AG09319 (cell line): ENCODE measurements at regions not wholly inside any gene's neighbourhood (a gene's known extent, or its start where the extent isn't known, plus 50 kb on each side); places are given as distances from the start of the nearest gene placed in this dataset.

ENCODE experiments used
- DNase-seq: peaks from one replicate; pipeline ENCODE4 v3.0.0-alpha.2; 2010; ENCODE audit warnings: low read depth; ENCODE audit errors: extremely low read depth
- CTCF ChIP-seq: IDR thresholded peaks from 2 replicates; pipeline ENCODE4 v1.5.1; 2011; ENCODE audit warnings: low read depth, mild to moderate bottlenecking, inconsistent platforms, low read length, moderate library complexity

DNA sequence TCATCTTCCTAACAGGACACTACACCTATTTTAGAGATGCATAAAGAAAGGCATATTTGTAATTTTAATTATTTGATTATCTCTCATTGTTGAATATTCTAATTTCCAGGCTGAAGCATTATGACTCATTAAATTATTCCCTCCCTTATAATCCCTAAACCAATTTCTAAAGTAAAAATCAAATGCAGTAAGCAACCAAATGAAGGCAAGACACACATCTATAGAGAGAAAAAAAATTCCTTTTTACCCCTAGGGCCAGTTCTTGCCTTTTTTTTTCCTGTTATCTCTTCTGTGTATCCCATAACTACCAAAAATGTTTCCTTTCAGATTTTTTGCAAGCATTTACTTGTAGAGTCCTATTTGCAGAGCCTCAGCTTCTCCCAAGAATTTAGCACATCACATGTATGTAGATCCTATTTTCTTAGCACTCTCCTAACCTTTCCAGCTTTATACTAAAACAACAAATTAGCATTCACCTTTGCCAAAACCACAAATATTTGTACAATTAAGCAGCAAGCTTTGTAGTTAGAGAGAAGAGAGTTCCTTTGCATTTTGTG lies 177.9 kb downstream of the SATB1 start:
- no peak for DNase-seq
- no peak for TF ChIP-seq CTCF

DNA sequence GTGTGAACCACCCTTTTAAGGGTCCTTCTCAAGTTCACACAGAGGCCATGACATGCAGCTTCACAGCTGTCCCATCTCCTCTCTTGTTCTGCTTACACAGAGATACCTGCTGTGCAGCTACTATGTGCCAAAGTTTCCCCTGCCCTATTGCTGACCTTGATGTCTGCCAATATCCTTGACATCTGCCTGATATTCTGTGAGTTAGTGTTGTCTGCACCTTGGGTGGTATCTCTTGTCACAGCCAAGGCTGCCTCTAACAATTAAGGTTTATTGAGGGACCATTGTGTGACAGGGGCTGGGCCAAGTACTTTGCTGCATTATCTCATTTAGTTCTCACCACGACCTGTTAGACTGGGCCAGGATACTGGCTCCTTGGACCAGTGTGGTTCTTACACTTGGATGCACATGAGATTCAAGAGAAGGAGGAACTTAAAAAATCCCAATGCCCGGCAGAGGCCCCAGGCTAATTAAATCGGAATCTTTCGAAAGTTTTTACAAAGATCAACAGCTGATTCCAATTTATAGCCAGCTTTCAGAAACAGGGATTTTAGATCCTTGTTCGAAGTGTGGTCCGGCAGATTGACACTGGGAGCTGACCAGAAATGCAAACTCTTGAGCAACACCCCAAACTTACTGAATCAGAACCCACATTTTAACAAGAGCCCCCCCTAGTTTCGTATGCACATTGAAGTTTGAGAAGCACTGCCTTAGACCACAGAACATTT lies 178.6 kb downstream of the SATB1 start:
- TF ChIP-seq CTCF, result no peak
- DNase-seq, result peak; percentile 11

DNA sequence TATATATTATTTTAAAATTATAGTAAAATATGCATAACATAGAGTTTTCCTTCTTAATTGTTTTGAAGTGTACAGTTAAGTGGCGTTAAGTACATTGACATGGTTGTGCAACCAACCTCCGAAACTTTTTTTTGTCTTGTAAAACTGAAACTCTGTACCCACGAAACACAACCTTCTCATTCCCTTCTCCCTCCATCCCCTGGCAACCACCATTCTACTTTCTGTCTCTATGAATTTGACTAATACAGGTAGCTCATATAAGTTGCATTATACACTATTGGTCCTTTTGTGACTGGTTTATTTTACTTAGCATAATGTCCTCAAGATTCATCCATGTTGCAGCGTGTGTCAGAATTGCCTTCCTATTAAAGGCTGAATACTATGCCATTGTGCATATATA lies 179.4 kb downstream of the SATB1 start:
- no peak for DNase-seq
- no peak for TF ChIP-seq CTCF

DNA sequence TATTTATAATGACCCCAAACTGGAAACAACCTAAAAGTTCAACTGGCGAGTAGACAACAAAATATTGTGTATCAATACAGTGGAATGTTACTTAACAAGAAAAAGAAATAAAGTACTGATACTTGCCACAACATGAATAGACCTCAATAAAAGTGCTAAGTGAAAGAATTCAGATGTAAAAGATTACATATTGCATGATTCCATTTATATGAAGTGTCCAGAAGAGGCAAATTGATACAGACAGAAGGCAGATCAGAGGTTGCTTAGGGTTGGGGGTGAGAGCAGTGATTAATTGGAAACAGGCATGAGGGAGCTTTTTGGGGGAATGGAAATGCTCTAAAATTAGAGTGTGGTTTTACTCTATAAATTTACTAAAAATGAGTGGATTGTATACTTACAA lies 183.3 kb downstream of the SATB1 start:
- peak; percentile 16 for DNase-seq
- TF ChIP-seq CTCF, result no peak

GRCh38 chr3:18239674-18240073 lies 185.5 kb downstream of the SATB1 start:
- TF ChIP-seq CTCF, result no peak

GRCh38 chr3:18238746-18239331 lies 186.3 kb downstream of the SATB1 start:
- no peak for DNase-seq
- TF ChIP-seq CTCF, result no peak

More at GRCh38 chr3:18239674-18240073, 185.5 kb downstream of the SATB1 start:
- DNase-seq, result no peak

- TF ChIP-seq CTCF, result no peak
- no peak for DNase-seq
Measured at GRCh38 chr3:18238332-18238731, 186.8 kb downstream of the SATB1 start.
